ENCODE measurements at regions not wholly inside any gene's neighbourhood (a gene's known extent, or its start where the extent isn't known, plus 50 kb on each side); places are given as distances from the start of the nearest gene placed in this dataset.

GRCh38 chr1:189274267-189274666, 1203.4 kb downstream of the BRINP3 start:
- TF ChIP-seq, protein P1, sequence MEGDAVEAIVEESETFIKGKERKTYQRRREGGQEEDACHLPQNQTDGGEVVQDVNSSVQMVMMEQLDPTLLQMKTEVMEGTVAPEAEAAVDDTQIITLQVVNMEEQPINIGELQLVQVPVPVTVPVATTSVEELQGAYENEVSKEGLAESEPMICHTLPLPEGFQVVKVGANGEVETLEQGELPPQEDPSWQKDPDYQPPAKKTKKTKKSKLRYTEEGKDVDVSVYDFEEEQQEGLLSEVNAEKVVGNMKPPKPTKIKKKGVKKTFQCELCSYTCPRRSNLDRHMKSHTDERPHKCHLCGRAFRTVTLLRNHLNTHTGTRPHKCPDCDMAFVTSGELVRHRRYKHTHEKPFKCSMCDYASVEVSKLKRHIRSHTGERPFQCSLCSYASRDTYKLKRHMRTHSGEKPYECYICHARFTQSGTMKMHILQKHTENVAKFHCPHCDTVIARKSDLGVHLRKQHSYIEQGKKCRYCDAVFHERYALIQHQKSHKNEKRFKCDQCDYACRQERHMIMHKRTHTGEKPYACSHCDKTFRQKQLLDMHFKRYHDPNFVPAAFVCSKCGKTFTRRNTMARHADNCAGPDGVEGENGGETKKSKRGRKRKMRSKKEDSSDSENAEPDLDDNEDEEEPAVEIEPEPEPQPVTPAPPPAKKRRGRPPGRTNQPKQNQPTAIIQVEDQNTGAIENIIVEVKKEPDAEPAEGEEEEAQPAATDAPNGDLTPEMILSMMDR (IDR thresholded peaks at IDR 0.05; ENCODE audit: borderline replicate concordance, control extremely low read depth, extremely low read depth, insufficient read depth, missing control alignments) = no peak
- in situ Hi-C loops (cut with MboI; ENCODE audit: low sequenced_read_pairs, unreplicated experiment) = no loop called here
- DNase-seq (ENCODE audit: low spot score) = no peak

DNA sequence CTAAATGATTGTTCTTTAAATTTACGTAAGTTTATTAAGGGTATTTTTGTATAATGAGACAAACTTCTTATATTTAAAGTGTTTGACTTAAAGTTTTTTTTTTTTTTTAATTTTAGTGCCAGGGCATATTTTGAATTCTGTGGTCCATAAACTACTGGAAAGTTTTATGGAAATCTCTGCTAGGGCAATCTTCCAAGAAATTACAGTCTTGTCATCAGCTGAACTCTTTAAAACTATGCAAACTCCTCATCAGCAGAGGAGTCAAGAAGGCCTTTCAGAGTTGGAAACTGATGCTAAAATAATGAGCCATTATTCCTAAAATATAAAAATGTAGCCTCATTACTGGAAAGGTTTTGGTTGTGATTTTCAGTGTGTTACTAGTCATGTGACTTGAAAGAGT, 1201.9 kb downstream of the BRINP3 start:
- DNase-seq (ENCODE audit: low spot score) = no peak
- in situ Hi-C loops (cut with MboI; ENCODE audit: low sequenced_read_pairs, unreplicated experiment) = no loop called here
- TF ChIP-seq, protein P1 (IDR thresholded peaks at IDR 0.05; ENCODE audit: borderline replicate concordance, control extremely low read depth, extremely low read depth, insufficient read depth, missing control alignments) = no peak

- DNase-seq (ENCODE audit: low spot score) = no peak
- TF ChIP-seq, protein P1 (IDR thresholded peaks at IDR 0.05; ENCODE audit: borderline replicate concordance, control extremely low read depth, extremely low read depth, insufficient read depth, missing control alignments) = no peak
- in situ Hi-C loops (cut with MboI; ENCODE audit: low sequenced_read_pairs, unreplicated experiment) = no loop called here
Observed at GRCh38 chr1:189289346-189289745, 1188.3 kb downstream of the BRINP3 start.

DNA sequence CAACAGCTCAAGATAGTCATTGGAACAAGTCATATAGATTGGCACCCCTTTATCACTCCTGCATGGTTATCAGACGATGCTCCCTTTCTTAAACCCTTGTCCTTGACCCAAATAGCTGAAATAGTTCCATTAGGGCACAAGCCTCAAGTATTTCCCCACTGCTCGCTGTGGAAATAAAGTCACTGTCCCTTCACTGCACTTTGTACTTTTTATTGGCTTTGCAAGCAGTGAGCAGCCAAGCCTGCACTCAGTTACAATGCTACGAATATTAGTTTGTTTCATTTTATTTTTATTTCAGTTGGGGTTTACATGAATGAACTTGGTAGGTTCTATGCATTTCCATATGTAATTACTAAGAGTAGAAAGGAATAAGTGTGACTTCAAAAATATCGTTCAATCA, 1176.4 kb downstream of the BRINP3 start:
- TF ChIP-seq, protein P1 (IDR thresholded peaks at IDR 0.05; ENCODE audit: borderline replicate concordance, control extremely low read depth, extremely low read depth, insufficient read depth, missing control alignments) = no peak
- in situ Hi-C loops (cut with MboI; ENCODE audit: low sequenced_read_pairs, unreplicated experiment) = no loop called here

DNA sequence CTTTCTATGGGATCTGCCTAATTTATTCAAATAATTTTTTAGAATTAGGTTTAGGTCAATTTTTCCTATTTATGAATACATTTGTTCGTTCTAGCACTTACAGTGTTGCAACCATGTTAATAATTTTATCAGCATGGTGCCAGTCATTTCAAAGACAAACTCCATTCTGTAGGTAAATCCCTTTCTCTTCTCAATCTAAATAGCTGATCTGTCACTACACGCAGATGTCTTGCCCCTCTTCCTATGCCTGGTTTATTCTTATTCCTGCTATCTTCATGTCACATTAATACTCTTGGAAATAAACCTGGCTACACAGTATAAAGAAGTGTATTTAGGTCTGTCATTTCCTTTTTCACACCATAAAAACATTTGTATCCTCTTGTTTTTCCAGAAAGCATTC, 1172.4 kb downstream of the BRINP3 start:
- DNase-seq (ENCODE audit: low spot score) = no peak
- in situ Hi-C loops (cut with MboI; ENCODE audit: low sequenced_read_pairs, unreplicated experiment) = no loop called here
- TF ChIP-seq, protein P1 (IDR thresholded peaks at IDR 0.05; ENCODE audit: borderline replicate concordance, control extremely low read depth, extremely low read depth, insufficient read depth, missing control alignments) = no peak

More for the DNA sequence above, 1176.4 kb downstream of the BRINP3 start:
- DNase-seq (ENCODE audit: low spot score) = no peak

DNA sequence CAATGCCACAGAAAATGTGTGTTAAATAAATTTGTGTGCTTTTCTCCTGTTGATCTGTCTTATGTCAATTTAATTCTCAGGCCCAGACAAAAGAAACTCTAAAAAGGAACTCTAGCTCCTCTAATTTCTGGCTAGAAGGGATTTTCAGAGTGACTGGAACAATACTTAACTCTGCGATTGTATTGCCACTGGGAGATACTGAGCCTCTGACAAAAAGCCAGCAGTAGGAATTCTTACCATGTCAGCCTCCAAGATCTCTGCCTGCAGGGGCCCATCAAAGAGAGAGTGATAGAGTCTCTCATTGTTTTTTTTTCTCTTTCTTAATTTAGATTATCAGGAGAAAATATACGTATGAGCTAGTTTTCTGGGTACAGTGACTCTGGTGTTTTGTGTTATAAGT, 1165.7 kb downstream of the BRINP3 start:
- in situ Hi-C loops (cut with MboI; ENCODE audit: low sequenced_read_pairs, unreplicated experiment) = no loop called here
- no peak for DNase-seq (ENCODE audit: low spot score)
- TF ChIP-seq, protein P1 (IDR thresholded peaks at IDR 0.05; ENCODE audit: borderline replicate concordance, control extremely low read depth, extremely low read depth, insufficient read depth, missing control alignments) = no peak

GRCh38 chr1:189312499-189312898, 1165.2 kb downstream of the BRINP3 start:
- in situ Hi-C loops (cut with MboI; ENCODE audit: low sequenced_read_pairs, unreplicated experiment) = no loop called here
- no peak for DNase-seq (ENCODE audit: low spot score)
- TF ChIP-seq, protein P1 (IDR thresholded peaks at IDR 0.05; ENCODE audit: borderline replicate concordance, control extremely low read depth, extremely low read depth, insufficient read depth, missing control alignments) = no peak

All from GM13976 (cell line).